Panc1 (cell line): ENCODE measurements at regions not wholly inside any gene's neighbourhood (a gene's known extent, or its start where the extent isn't known, plus 50 kb on each side); places are given as distances from the start of the nearest gene placed in this dataset.

Experiments used
- ATAC-seq: fragments of 200-7000 bp; cut with Tn5 transposase; 2 replicates; pipeline ENCODE4 v1.9.1; 2020; ENCODE audit warnings: mild to moderate bottlenecking, moderate library complexity
- BruUV-seq: library from RNA; stranded (reverse); fragments of 400-500 nt; replicated peaks from 2 replicates; lab custom pipeline; 2021; lab: Mats Ljungman, UMichigan
- CTCF ChIA-PET: fragments of 300-600 bp; sonication (Branson Sonifier 250); formaldehyde crosslinking; loops from one replicate; lab custom pipeline; 2022; ENCODE audit warnings: antibody characterized with exemption; lab: Charles Lee
- POLR2A ChIA-PET: fragments of 300-600 bp; sonication (Branson Sonifier 250); formaldehyde crosslinking; loops from one replicate; lab custom pipeline; 2022; ENCODE audit warnings: antibody characterized with exemption; lab: Charles Lee
- DNase-seq: peaks from one replicate; pipeline ENCODE4 v3.0.0-alpha.2; 2010; ENCODE audit warnings: low read depth, low spot score
- H3K27ac ChIP-seq: 2 replicates; pipeline ENCODE4 v1.5.1; 2011; ENCODE audit warnings: mild to moderate bottlenecking, low read length, inconsistent platforms
- H3K27me3 ChIP-seq: fragments of 200-500 bp; sonication (Bioruptor generic); 2 replicates; pipeline ENCODE4 v1.6.0; 2014; ENCODE audit warnings: low read length, inconsistent platforms; ENCODE audit not compliant: control insufficient read depth, insufficient read depth
- H3K36me3 ChIP-seq: fragments of 200-500 bp; sonication (Bioruptor generic); 2 replicates; pipeline ENCODE4 v1.5.1; 2014; ENCODE audit warnings: inconsistent platforms, mild to moderate bottlenecking, low read length, moderate library complexity; ENCODE audit not compliant: control insufficient read depth, insufficient read depth
- H3K4me1 ChIP-seq: 2 replicates; pipeline ENCODE4 v1.5.1; 2011; ENCODE audit warnings: inconsistent platforms, mild to moderate bottlenecking, low read length, moderate library complexity; ENCODE audit not compliant: control insufficient read depth, insufficient read depth
- H3K4me3 ChIP-seq, 2 experiments: 2 replicates each; pipeline ENCODE4 v1.5.1; 2011 to 2012; ENCODE audit warnings: low read depth in 2 of 2, low read length in 2 of 2, mild to moderate bottlenecking in 2 of 2, inconsistent platforms in 1 of 2, moderate library complexity in 1 of 2
- H3K9me3 ChIP-seq: fragments of 200-500 bp; sonication (Bioruptor generic); 2 replicates; pipeline ENCODE4 v1.5.1; 2014; ENCODE audit warnings: low read depth, mild to moderate bottlenecking, inconsistent platforms, low read length, moderate library complexity; ENCODE audit not compliant: control insufficient read depth, insufficient read depth
- POLR2AphosphoS5 ChIP-seq: IDR thresholded peaks from 2 replicates; pipeline ENCODE4 v1.6.1; 2012; ENCODE audit warnings: mild to moderate bottlenecking, low read depth, low read length, moderate library complexity
- REST ChIP-seq, 2 experiments: IDR thresholded peaks; 2 replicates each; pipeline ENCODE4 v1.6.1; 2011 to 2012; ENCODE audit warnings: low read depth in 2 of 2, control low read depth in 1 of 2, low read length in 1 of 2, mild to moderate bottlenecking in 1 of 2, moderate library complexity in 1 of 2; ENCODE audit not compliant: insufficient read depth in 1 of 2
- SIN3A ChIP-seq: IDR thresholded peaks from 2 replicates; pipeline ENCODE4 v1.6.1; 2012; ENCODE audit warnings: low read depth, mild to moderate bottlenecking, low read length, moderate library complexity, borderline replicate concordance; ENCODE audit not compliant: insufficient read depth
- TCF7L2 ChIP-seq: IDR thresholded peaks from 2 replicates; pipeline ENCODE4 v1.6.1; 2011; ENCODE audit warnings: mild to moderate bottlenecking, low read depth, low read length, inconsistent platforms
- in situ Hi-C: cut with HindIII; loops from 2 replicates; pipeline ENCODE4 v1.10.0; 2016; ENCODE audit warnings: low sequenced_read_pairs, low pct_unique_long_range_greater_than_20kb
- intact Hi-C: fragments of 100-400 bp; cut with micrococcal nuclease; formaldehyde crosslinking; loops from one replicate; pipeline ENCODE4 v1.10.0; 2022; ENCODE audit not compliant: unreplicated experiment
- TF ChIP-seq, protein P1 (sequence below): fragments of 450-650 bp; IDR thresholded peaks from 2 replicates; pipeline ENCODE4 v1.5.1; 2017; ENCODE audit warnings: mild to moderate bottlenecking

GRCh38 chr3:77800893-77801292 lies 761.0 kb downstream of the ROBO2 start:
- Histone ChIP-seq H3K27me3 (no peaks in the 10 kb centered on the region), H3K9me3 (no peaks in the 10 kb centered on the region), H3K4me1 (no peaks in the 10 kb centered on the region), H3K4me3 (no peak overlapping the region), H3K27ac (no peak overlapping the region), H3K36me3 (no peaks in the 10 kb centered on the region)
- no TSS peak for BruUV-seq
- no peak for DNase-seq
- no peak for TF ChIP-seq TCF7L2
- TF ChIP-seq REST (IDR thresholded peaks at IDR 0.05; ENCODE audit: insufficient read depth in 1 of 2, low read depth in 2 of 2, low read length in 1 of 2), result no peak
- TF ChIP-seq, protein P1, sequence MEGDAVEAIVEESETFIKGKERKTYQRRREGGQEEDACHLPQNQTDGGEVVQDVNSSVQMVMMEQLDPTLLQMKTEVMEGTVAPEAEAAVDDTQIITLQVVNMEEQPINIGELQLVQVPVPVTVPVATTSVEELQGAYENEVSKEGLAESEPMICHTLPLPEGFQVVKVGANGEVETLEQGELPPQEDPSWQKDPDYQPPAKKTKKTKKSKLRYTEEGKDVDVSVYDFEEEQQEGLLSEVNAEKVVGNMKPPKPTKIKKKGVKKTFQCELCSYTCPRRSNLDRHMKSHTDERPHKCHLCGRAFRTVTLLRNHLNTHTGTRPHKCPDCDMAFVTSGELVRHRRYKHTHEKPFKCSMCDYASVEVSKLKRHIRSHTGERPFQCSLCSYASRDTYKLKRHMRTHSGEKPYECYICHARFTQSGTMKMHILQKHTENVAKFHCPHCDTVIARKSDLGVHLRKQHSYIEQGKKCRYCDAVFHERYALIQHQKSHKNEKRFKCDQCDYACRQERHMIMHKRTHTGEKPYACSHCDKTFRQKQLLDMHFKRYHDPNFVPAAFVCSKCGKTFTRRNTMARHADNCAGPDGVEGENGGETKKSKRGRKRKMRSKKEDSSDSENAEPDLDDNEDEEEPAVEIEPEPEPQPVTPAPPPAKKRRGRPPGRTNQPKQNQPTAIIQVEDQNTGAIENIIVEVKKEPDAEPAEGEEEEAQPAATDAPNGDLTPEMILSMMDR, result no peak
- TF ChIP-seq POLR2AphosphoS5, result no peak
- no peak for TF ChIP-seq SIN3A
- CTCF ChIA-PET, result no interaction called here
- intact Hi-C loops (no loop called here), in situ Hi-C loops (no loop called here)
- POLR2A ChIA-PET, result no interaction called here
- no peak for ATAC-seq

DNA sequence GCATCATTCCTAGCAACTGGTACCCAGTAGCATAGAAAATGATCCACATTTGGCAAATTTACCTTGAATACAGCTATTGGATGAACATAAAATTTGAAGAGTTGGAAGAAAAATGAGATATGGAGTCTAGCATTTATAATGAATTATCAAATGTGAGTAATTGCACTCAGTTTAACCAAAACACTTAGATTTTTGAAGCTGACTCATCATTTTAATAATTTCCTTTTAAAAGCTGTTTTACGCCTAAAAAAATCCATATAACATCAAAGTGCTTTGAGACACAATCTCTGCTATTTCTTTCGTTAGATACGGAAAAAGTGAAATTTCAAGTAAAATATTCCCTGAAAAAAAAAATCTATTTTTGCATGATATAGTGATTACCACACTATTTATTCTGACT lies 767.4 kb downstream of the ROBO2 start:
- ChIA-PET CTCF (no interaction called here), POLR2A (no interaction called here)
- BruUV-seq, result no TSS peak
- H3K27ac ChIP-seq, result no peak overlapping the region
- TF ChIP-seq, protein P1, result no peak
- no peak for TF ChIP-seq SIN3A
- no peak for TF ChIP-seq TCF7L2
- TF ChIP-seq REST (IDR thresholded peaks at IDR 0.05; ENCODE audit: insufficient read depth in 1 of 2, low read depth in 2 of 2, low read length in 1 of 2), result no peak
- TF ChIP-seq POLR2AphosphoS5, result no peak
- in situ Hi-C loops (no loop called here), intact Hi-C loops (no loop called here)
- H3K27me3 ChIP-seq, result no peaks in the 10 kb centered on the region
- DNase-seq, result no peak
- H3K4me3 ChIP-seq, result no peak overlapping the region
- H3K36me3 ChIP-seq, result no peaks in the 10 kb centered on the region
- ATAC-seq, result no peak
- no peaks in the 10 kb centered on the region for H3K9me3 ChIP-seq
- H3K4me1 ChIP-seq, result no peaks in the 10 kb centered on the region
